ENCODE measurements at regions not wholly inside any gene's neighbourhood (a gene's known extent, or its start where the extent isn't known, plus 50 kb on each side); places are given as distances from the start of the nearest gene placed in this dataset.

DNA sequence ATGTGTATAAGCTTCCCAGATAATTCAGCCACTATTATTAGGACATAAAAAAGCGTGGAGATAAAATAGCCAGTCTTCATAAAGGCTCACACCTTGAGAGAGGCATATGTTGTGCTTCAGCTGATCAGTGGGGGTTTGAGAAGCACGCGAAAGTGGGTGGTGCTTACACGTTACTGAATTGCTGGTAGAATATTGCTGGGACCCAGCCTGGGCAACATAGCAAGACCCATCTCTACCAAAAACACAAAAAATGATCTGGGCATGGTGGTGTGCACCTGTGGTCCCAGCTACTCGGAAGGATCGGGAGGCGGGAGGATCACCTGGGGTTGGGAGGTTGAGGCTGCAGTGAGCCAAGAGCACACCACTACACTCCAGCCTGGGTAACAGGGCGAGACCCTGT lies 74.9 kb upstream of the MBOAT2 start:
- peaks cover 5% of the 10 kb centered on the region for H3K27me3 Mint-ChIP-seq
- CTCF ChIA-PET, result interaction anchor here (0.6 to 1.0 kb wide), 2 partner anchors 11 to 251 kb away, joined by 3 read pairs; no protein-coding TSS in a partner anchor
- H3K4me3 Mint-ChIP-seq, result no peak overlapping the region
- H3K4me1 Mint-ChIP-seq, result no peaks in the 10 kb centered on the region
- POLR2A ChIA-PET, result no interaction called here
- no peaks in the 10 kb centered on the region for H3K36me3 Mint-ChIP-seq (ENCODE audit: low read depth)
- no peak overlapping the region for H3K27ac Mint-ChIP-seq
- H3K9me3 Mint-ChIP-seq, result peaks cover 9% of the 10 kb centered on the region
- DNase-seq, result no peak

GRCh38 chr2:9077691-9078090 lies 74.2 kb upstream of the MBOAT2 start:
- peaks cover 9% of the 10 kb centered on the region for H3K9me3 Mint-ChIP-seq
- no peak overlapping the region for H3K4me3 Mint-ChIP-seq
- H3K27ac Mint-ChIP-seq, result no peak overlapping the region
- ChIA-PET CTCF (interaction anchor here (1.0 kb wide), 1 partner anchor 10 kb away, joined by 3 read pairs; no protein-coding TSS in a partner anchor), POLR2A (no interaction called here)
- H3K4me1 Mint-ChIP-seq, result no peaks in the 10 kb centered on the region
- DNase-seq, result no peak
- H3K36me3 Mint-ChIP-seq (ENCODE audit: low read depth), result no peaks in the 10 kb centered on the region
- peaks cover 5% of the 10 kb centered on the region for H3K27me3 Mint-ChIP-seq

DNA sequence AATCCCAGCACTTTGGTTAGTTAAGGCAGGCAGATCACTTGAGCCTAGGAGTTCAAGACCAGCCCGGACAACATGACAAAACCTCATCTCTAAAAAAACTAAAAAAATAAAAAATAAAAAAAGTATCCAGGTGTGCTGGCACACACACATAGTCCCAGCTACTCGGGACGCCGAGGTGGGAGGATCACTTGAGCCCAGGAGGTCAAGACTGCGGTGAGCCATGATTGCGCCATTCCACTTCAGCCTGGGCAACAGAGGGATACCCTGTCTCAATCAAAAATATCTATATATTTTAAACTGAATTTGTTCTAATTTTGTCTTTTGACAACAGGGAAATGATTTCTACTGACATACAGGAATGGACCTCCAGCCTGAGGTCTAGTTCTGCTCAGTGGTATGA lies 73.3 kb upstream of the MBOAT2 start:
- CTCF ChIA-PET, result no interaction called here

GRCh38 chr2:9076210-9076609 lies 72.7 kb upstream of the MBOAT2 start:
- H3K36me3 Mint-ChIP-seq (ENCODE audit: low read depth), result no peaks in the 10 kb centered on the region
- DNase-seq, result no peak
- ChIA-PET CTCF (no interaction called here), POLR2A (no interaction called here)
- peaks cover under 1% of the 10 kb centered on the region for H3K9me3 Mint-ChIP-seq
- no peak overlapping the region for H3K4me3 Mint-ChIP-seq
- peaks cover 2% of the 10 kb centered on the region for H3K27me3 Mint-ChIP-seq
- no peak overlapping the region for H3K27ac Mint-ChIP-seq
- H3K4me1 Mint-ChIP-seq, result no peaks in the 10 kb centered on the region

More for the DNA sequence above, 73.3 kb upstream of the MBOAT2 start:
- Mint-ChIP-seq H3K4me3 (no peak overlapping the region), H3K27me3 (peaks cover 5% of the 10 kb centered on the region), H3K9me3 (peaks cover 5% of the 10 kb centered on the region), H3K36me3 (ENCODE audit: low read depth) (no peaks in the 10 kb centered on the region), H3K4me1 (no peaks in the 10 kb centered on the region), H3K27ac (no peak overlapping the region)
- POLR2A ChIA-PET, result no interaction called here
- no peak for DNase-seq

DNA sequence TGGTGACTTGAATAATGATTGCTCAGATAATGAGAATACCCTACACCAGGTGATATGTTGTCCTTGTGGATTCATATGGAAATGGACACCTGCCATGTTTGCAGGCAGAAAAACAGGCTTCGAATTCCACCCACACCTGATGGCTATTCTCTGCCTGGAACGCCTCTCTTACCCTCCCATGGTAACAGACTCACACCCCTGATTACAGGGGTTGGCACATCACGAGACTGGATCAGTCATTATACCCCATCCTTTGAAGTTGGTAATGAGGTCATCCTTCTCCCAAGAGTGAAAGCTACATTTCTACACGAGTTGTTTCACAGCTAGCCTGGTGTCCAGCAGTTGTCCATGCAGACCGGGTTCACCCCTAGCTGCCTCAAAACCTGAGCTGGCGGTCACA lies 71.4 kb upstream of the MBOAT2 start:
- Mint-ChIP-seq H3K9me3 (no peaks in the 10 kb centered on the region), H3K4me1 (no peaks in the 10 kb centered on the region), H3K27ac (no peak overlapping the region), H3K27me3 (peaks cover 2% of the 10 kb centered on the region), H3K36me3 (ENCODE audit: low read depth) (no peaks in the 10 kb centered on the region), H3K4me3 (no peak overlapping the region)
- no peak for DNase-seq
- ChIA-PET CTCF (no interaction called here), POLR2A (no interaction called here)

DNA sequence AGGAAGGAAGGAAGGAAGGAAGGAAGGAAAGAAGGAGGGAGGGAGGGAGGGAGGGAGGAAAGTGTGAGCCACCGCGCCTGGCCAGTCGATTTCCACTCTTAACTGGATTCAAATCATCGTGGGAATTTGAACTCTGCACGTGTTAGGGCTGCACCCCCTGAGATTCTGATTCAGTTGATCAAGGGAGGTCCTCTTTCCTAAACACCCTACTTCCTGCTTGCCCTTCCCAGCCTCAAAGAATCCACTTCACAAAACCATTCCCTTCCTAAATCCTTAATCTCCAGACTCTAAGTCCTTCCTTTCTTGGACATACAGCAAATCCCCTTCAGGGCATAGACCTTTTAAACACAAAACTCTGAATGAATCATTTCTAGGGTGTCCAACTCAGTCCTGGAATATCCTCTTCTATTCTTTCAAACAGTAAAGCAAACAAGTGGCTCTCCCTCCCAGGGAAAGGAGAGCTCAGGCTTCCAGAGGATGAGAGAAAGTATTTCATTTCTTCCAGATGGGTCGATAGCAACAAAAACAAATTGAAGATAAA lies 68.2 kb upstream of the MBOAT2 start:
- H3K27ac Mint-ChIP-seq, result no peak overlapping the region
- POLR2A ChIA-PET, result no interaction called here
- DNase-seq, result no peak
- CTCF ChIA-PET, result no interaction called here
- no peaks in the 10 kb centered on the region for H3K36me3 Mint-ChIP-seq (ENCODE audit: low read depth)
- no peaks in the 10 kb centered on the region for H3K4me1 Mint-ChIP-seq
- peaks cover 4% of the 10 kb centered on the region for H3K9me3 Mint-ChIP-seq
- H3K4me3 Mint-ChIP-seq, result no peak overlapping the region
- H3K27me3 Mint-ChIP-seq, result peaks cover 2% of the 10 kb centered on the region

DNA sequence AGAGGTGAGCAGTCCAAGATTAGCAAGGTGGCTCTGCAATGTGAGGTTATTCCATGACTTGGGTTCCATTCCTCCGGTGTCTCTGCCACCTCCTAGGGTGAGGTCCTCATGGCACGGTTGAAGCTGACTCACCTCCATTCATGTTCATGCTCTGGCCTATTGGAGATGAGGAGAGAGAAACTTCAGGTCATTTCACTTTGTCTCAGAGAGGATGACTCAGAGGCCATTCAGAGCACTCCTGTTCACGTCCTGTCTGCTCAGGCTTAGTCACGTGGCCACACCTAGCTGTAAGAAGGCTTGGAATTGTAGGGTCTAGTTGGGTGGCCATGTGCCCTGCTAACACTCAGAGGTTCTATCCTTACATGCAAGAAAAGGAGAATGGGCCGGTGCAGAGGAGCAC lies 67.5 kb upstream of the MBOAT2 start:
- ChIA-PET POLR2A (no interaction called here), CTCF (interaction anchor here (0.7 kb wide), 1 partner anchor 59 kb away, joined by 3 read pairs; no protein-coding TSS in a partner anchor)
- Mint-ChIP-seq H3K27ac (no peak overlapping the region), H3K27me3 (peaks cover 2% of the 10 kb centered on the region), H3K4me1 (no peaks in the 10 kb centered on the region), H3K36me3 (ENCODE audit: low read depth) (no peaks in the 10 kb centered on the region), H3K9me3 (peaks cover 4% of the 10 kb centered on the region), H3K4me3 (no peak overlapping the region)
- no peak for DNase-seq

DNA sequence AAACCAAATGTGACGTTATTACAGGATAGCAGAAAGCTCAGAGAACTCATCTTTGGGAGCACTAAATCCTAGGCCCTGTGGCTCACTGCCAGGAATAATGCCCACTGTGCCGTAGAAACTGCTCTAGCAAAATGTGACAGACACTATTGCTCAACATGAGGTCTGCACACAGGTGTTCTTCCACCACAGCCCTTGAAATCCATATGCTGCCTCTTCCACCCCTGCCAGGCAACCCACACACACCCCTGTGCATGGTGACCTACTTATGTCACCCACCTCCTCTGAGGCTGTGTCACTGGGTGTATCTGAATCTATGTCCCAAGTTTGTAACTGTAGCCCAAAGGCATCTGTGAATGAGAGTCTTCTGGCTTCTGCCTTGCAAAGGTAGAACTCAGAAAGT lies 66.1 kb upstream of the MBOAT2 start:
- no peak overlapping the region for H3K4me3 Mint-ChIP-seq
- ChIA-PET POLR2A (no interaction called here), CTCF (no interaction called here)
- H3K9me3 Mint-ChIP-seq, result peaks cover 4% of the 10 kb centered on the region
- H3K27ac Mint-ChIP-seq, result no peak overlapping the region
- DNase-seq, result no peak
- H3K36me3 Mint-ChIP-seq (ENCODE audit: low read depth), result no peaks in the 10 kb centered on the region
- no peaks in the 10 kb centered on the region for H3K4me1 Mint-ChIP-seq
- peaks cover 6% of the 10 kb centered on the region for H3K27me3 Mint-ChIP-seq

DNA sequence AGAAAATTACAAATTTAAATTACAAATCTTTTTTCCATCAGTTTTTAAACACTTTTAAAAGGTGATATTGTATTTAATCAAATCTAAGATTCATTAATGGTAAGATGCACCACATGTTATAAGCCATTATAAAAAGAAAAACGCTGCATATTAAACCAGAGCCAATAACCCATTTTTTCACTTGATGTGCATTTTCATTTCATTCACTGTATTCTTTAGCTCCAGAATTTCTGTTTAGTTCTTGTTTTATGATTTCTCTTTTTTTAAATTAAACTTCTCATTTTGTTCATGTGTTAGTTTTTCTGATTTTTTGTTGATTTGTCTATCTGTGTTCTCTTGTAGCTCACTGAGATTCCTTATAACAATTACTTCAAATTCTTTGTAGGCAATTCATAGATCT lies 62.4 kb upstream of the MBOAT2 start:
- DNase-seq, result no peak
- no peaks in the 10 kb centered on the region for H3K36me3 Mint-ChIP-seq (ENCODE audit: low read depth)
- H3K9me3 Mint-ChIP-seq, result peaks cover 4% of the 10 kb centered on the region
- H3K27me3 Mint-ChIP-seq, result peaks cover 15% of the 10 kb centered on the region
- POLR2A ChIA-PET, result no interaction called here
- CTCF ChIA-PET, result no interaction called here
- no peaks in the 10 kb centered on the region for H3K4me1 Mint-ChIP-seq
- no peak overlapping the region for H3K4me3 Mint-ChIP-seq
- no peak overlapping the region for H3K27ac Mint-ChIP-seq

- Mint-ChIP-seq H3K27me3 (peaks cover 13% of the 10 kb centered on the region), H3K27ac (no peak overlapping the region), H3K4me3 (no peak overlapping the region), H3K36me3 (ENCODE audit: low read depth) (no peaks in the 10 kb centered on the region), H3K4me1 (no peaks in the 10 kb centered on the region), H3K9me3 (peaks cover 2% of the 10 kb centered on the region)
- no peak for DNase-seq
- CTCF ChIA-PET, result no interaction called here
- POLR2A ChIA-PET, result no interaction called here
Observed at GRCh38 chr2:9063023-9063606, 59.6 kb upstream of the MBOAT2 start.

GRCh38 chr2:9060819-9061218 lies 57.3 kb upstream of the MBOAT2 start:
- Mint-ChIP-seq H3K27me3 (peaks cover 13% of the 10 kb centered on the region), H3K9me3 (no peaks in the 10 kb centered on the region), H3K4me3 (no peak overlapping the region), H3K27ac (no peak overlapping the region), H3K4me1 (peaks cover under 1% of the 10 kb centered on the region), H3K36me3 (ENCODE audit: low read depth) (no peaks in the 10 kb centered on the region)
- DNase-seq, result no peak
- POLR2A ChIA-PET, result no interaction called here
- CTCF ChIA-PET, result no interaction called here

DNA sequence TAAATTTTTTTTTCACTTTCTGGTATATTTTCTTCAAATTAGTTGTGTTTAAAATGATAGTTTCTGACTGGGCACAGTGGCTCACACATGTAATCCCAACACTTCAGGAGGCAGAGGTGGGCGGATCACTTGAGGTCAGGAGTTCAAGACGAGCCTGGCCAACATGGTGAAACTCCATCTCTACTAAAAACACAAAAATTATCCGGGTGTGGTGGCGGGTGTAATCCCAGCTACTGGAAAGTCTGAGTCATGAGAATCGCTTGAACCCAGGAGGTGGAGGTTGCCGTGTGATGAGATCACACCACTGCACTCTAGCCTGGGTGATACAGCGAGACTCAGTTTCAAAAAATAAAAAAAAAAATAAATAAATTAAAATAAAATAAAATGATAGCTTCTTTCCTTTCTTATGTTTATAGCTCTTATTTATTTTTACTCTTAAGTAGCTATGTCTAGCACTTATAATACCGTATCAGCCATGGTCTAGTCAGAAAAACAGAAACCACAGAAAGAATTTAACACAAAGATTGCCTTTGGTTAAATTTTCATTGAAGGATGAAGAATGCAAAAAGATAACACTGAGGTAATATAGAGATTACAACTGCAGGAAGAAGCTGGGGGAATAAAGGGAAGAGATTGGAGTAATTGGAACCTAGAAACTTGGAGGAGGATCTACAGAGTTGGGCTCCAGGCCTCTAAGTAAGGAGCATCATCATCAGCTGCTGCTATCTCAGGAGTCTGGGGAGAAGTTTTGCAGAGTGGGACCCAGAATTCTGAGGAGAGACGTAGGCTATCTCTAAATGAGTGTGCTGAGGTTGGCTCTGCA lies 54.7 kb upstream of the MBOAT2 start:
- POLR2A ChIA-PET, result no interaction called here
- H3K4me3 Mint-ChIP-seq, result no peak overlapping the region
- DNase-seq, result no peak
- H3K27ac Mint-ChIP-seq, result no peak overlapping the region
- peaks cover 4% of the 10 kb centered on the region for H3K9me3 Mint-ChIP-seq
- peaks cover 2% of the 10 kb centered on the region for H3K27me3 Mint-ChIP-seq
- CTCF ChIA-PET, result no interaction called here
- H3K36me3 Mint-ChIP-seq (ENCODE audit: low read depth), result no peaks in the 10 kb centered on the region
- peaks cover 8% of the 10 kb centered on the region for H3K4me1 Mint-ChIP-seq

DNA sequence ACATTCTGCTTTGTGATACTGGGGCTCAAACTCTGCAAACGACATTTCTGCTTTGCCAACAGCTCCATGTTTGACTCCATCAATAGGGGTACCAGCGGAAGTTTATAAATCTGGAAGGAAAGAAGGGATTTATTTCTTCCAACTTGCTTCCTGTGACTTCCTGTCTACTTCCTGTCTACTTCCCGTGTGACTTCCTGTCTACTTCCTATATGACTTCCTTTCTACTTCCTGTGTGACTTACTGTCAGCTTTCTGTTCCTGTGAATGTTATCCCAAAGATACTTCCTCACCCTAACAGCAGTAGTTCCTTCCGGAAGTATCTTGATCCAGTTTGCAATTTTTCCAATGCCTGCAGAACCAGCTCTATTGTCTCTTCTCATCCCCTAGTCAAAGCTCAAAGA lies 52.0 kb upstream of the MBOAT2 start:
- ChIA-PET CTCF (no interaction called here), POLR2A (no interaction called here)
- H3K4me3 Mint-ChIP-seq, result no peak overlapping the region
- no peaks in the 10 kb centered on the region for H3K36me3 Mint-ChIP-seq (ENCODE audit: low read depth)
- peak overlapping the region; percentile 57 for H3K27ac Mint-ChIP-seq
- peaks cover 4% of the 10 kb centered on the region for H3K9me3 Mint-ChIP-seq
- peaks cover 8% of the 10 kb centered on the region for H3K4me1 Mint-ChIP-seq
- no peaks in the 10 kb centered on the region for H3K27me3 Mint-ChIP-seq
- no peak for DNase-seq

DNA sequence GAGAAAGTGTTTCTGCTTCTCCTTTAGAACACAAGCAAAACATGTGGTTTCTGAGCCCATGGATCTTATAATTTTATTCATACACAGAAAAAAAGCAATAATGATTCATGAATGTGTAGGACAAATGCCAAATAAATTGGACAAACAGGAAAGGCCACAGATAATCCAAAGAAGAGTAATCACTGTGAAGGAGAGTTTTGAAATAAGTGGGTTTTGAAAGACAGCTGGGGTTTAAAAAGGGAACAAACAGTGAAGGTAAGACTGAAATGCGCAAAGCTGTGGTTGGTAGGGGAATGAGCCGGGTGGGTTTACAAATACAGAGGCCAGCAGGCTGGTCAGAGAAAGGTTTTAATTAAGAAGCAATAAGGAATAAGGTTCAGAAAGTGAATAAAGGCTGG lies 50.0 kb upstream of the MBOAT2 start:
- Mint-ChIP-seq H3K36me3 (ENCODE audit: low read depth) (no peaks in the 10 kb centered on the region), H3K9me3 (peaks cover 4% of the 10 kb centered on the region)

More for the DNA sequence above, 50.0 kb upstream of the MBOAT2 start:
- Mint-ChIP-seq H3K4me3 (no peak overlapping the region), H3K27ac (no peak overlapping the region), H3K4me1 (peaks cover 8% of the 10 kb centered on the region), H3K27me3 (no peaks in the 10 kb centered on the region)
- POLR2A ChIA-PET, result no interaction called here
- CTCF ChIA-PET, result no interaction called here
- DNase-seq, result no peak
